SK-N-SH (cell line): ENCODE measurements at regions not wholly inside any gene's neighbourhood (a gene's known extent, or its start where the extent isn't known, plus 50 kb on each side); places are given as distances from the start of the nearest gene placed in this dataset.

Experiments
- CTCF ChIP-seq: fragments of 200-600 bp; sonication (generic); IDR thresholded peaks from 2 replicates; pipeline ENCODE4 v1.6.1; 2017; ENCODE audit warnings: antibody characterized with exemption, mild to moderate bottlenecking, moderate library complexity
- GABPA ChIP-seq: IDR thresholded peaks from 2 replicates; pipeline ENCODE4 v1.4.0; 2012; ENCODE audit warnings: low read depth, mild to moderate bottlenecking
- POLR2AphosphoS5 ChIP-seq: IDR thresholded peaks from 2 replicates; pipeline ENCODE4 v1.6.1; 2012; ENCODE audit warnings: low read depth, low read length
- RAD21 ChIP-seq: IDR thresholded peaks from 2 replicates; pipeline ENCODE4 v1.6.1; 2012; ENCODE audit warnings: mild to moderate bottlenecking, low read length
- RXRA ChIP-seq: IDR thresholded peaks from 2 replicates; pipeline ENCODE4 v1.4.0; 2012; ENCODE audit warnings: low read depth, mild to moderate bottlenecking, borderline replicate concordance
- TAF1 ChIP-seq: IDR thresholded peaks from 2 replicates; pipeline ENCODE4 v1.6.1; 2012; ENCODE audit warnings: low read depth, mild to moderate bottlenecking, low read length, moderate library complexity, borderline replicate concordance
- ZBTB33 ChIP-seq: IDR thresholded peaks from 2 replicates; pipeline ENCODE4 v1.4.0; 2012; ENCODE audit warnings: low read depth, borderline replicate concordance

- no peak for TF ChIP-seq RAD21
- no peak for TF ChIP-seq ZBTB33
- no peak for TF ChIP-seq POLR2AphosphoS5
- TF ChIP-seq CTCF, result no peak
- no peak for TF ChIP-seq TAF1
- TF ChIP-seq GABPA, result no peak
- no peak for TF ChIP-seq RXRA
Measured at GRCh38 chr16:64513871-64514270, 608.0 kb downstream of the CDH11 start.
